OCI-LY7 (cell line): ENCODE measurements at regions not wholly inside any gene's neighbourhood (a gene's known extent, or its start where the extent isn't known, plus 50 kb on each side); places are given as distances from the start of the nearest gene placed in this dataset.

Experiments used
- EZH2phosphoT487 ChIP-seq: fragments of 200-600 bp; sonication (generic); IDR thresholded peaks from 2 replicates; pipeline ENCODE4 v1.6.1; 2018; ENCODE audit warnings: low read depth, borderline replicate concordance, mild to moderate bottlenecking, mixed run types, antibody characterized with exemption, low read length, moderate library complexity, mixed read lengths
- TF ChIP-seq, protein P1 (sequence below): fragments of 200-600 bp; sonication (generic); conservative IDR thresholded peaks from 2 replicates; pipeline ENCODE4 v1.5.1; 2014; ENCODE audit warnings: mild to moderate bottlenecking, antibody characterized with exemption, low read length, moderate library complexity, mixed read lengths

GRCh38 chr2:237184192-237184918 is 98.7 kb downstream of the COPS8 start:
- TF ChIP-seq EZH2phosphoT487: no peak
- TF ChIP-seq, protein P1, sequence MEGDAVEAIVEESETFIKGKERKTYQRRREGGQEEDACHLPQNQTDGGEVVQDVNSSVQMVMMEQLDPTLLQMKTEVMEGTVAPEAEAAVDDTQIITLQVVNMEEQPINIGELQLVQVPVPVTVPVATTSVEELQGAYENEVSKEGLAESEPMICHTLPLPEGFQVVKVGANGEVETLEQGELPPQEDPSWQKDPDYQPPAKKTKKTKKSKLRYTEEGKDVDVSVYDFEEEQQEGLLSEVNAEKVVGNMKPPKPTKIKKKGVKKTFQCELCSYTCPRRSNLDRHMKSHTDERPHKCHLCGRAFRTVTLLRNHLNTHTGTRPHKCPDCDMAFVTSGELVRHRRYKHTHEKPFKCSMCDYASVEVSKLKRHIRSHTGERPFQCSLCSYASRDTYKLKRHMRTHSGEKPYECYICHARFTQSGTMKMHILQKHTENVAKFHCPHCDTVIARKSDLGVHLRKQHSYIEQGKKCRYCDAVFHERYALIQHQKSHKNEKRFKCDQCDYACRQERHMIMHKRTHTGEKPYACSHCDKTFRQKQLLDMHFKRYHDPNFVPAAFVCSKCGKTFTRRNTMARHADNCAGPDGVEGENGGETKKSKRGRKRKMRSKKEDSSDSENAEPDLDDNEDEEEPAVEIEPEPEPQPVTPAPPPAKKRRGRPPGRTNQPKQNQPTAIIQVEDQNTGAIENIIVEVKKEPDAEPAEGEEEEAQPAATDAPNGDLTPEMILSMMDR: no peak
